HepG2 (cell line): ENCODE measurements at regions not wholly inside any gene's neighbourhood (a gene's known extent, or its start where the extent isn't known, plus 50 kb on each side); places are given as distances from the start of the nearest gene placed in this dataset.

ENCODE experiments used
- ATAC-seq: fragments of 200-7000 bp; cut with Tn5 transposase; 3 replicates; pipeline ENCODE4 v1.9.1; 2020; ENCODE audit warnings: mild to moderate bottlenecking, moderate library complexity
- BruUV-seq: library from RNA; stranded (reverse); fragments of 400-500 nt; replicated peaks from 2 replicates; lab custom pipeline; 2021; lab: Mats Ljungman, UMichigan
- CTCF ChIA-PET: fragments of 300-600 bp; formaldehyde crosslinking; extraction: SDS; loops from one replicate; lab custom pipeline; 2021; ENCODE audit warnings: low total read pairs, inconsistent platforms, low intra/inter-chr PET ratio; lab: Yijun Ruan, JAX
- POLR2A ChIA-PET: fragments of 350-600 bp; sonication (Branson Sonifier 250); formaldehyde crosslinking; loops from one replicate; lab custom pipeline; 2020; ENCODE audit warnings: antibody characterized with exemption, inconsistent platforms; lab: Yijun Ruan, JAX
- DNase-seq: peaks from one replicate; pipeline ENCODE4 v3.0.0-alpha.2; 2015; ENCODE audit warnings: low spot score
- FAIRE-seq: peaks from 3 replicates; lab custom pipeline; 2011; peaks lifted over from hg19 to GRCh38; lab: Jason Lieb, UNC
- H2AFZ ChIP-seq: one replicate; pipeline ENCODE4 v1.6.1; 2011; ENCODE audit warnings: low read length, inconsistent platforms
- H3K27ac ChIP-seq: fragments of 300-600 bp; 3 replicates; pipeline ENCODE4 v1.8.0; 2011; ENCODE audit warnings: mixed run types, mild to moderate bottlenecking, mixed read lengths, low read length, inconsistent platforms; ENCODE audit not compliant: insufficient read depth; ENCODE audit errors: extremely low read length
- H3K27me3 ChIP-seq, 2 experiments: fragments of 200-600 bp in 1 of 2; 2 replicates in 1 of 2; 3 replicates in 1 of 2; pipeline versions ENCODE4 v1.6.0 to v1.8.0; 2011; ENCODE audit warnings: low read length in 2 of 2, mild to moderate bottlenecking in 2 of 2, moderate library complexity in 2 of 2, inconsistent platforms in 1 of 2; ENCODE audit not compliant: insufficient read depth in 2 of 2, control insufficient read depth in 1 of 2
- H3K36me3 ChIP-seq, 2 experiments: fragments of 200-600 bp in 1 of 2; replicated peaks in 1 of 2; 2 replicates in 1 of 2; 3 replicates in 1 of 2; pipeline versions ENCODE4 v1.5.1 to v1.8.0; 2011; ENCODE audit warnings: low read length in 2 of 2, inconsistent platforms in 1 of 2; ENCODE audit not compliant: insufficient read depth in 2 of 2, control insufficient read depth in 1 of 2
- H3K4me1 ChIP-seq: 2 replicates; pipeline ENCODE4 v1.5.1; 2012; ENCODE audit warnings: low read length, inconsistent platforms; ENCODE audit not compliant: insufficient read depth
- H3K4me2 ChIP-seq: 2 replicates; pipeline ENCODE4 v1.6.0; 2011; ENCODE audit warnings: low read depth, low read length, inconsistent platforms
- H3K4me3 ChIP-seq, 3 experiments: fragments of 200-600 bp in 1 of 3; sonication (generic), shearing (Covaris generic) in 1 of 3; replicated peaks in 1 of 3; 2 replicates each; pipeline ENCODE4 v1.5.1; 2011 to 2016; ENCODE audit warnings: low read length in 3 of 3, inconsistent platforms in 2 of 3, low read depth in 2 of 3, mild to moderate bottlenecking in 2 of 3, control low read depth in 1 of 3, mixed read lengths in 1 of 3; ENCODE audit not compliant: insufficient read depth in 1 of 3
- H3K79me2 ChIP-seq: one replicate; pipeline ENCODE4 v1.6.1; 2011; ENCODE audit warnings: low read length, inconsistent platforms; ENCODE audit not compliant: insufficient read depth
- H3K9ac ChIP-seq: 2 replicates; pipeline ENCODE4 v1.6.0; 2011; ENCODE audit warnings: mild to moderate bottlenecking, low read depth, low read length, inconsistent platforms; ENCODE audit not compliant: insufficient read depth
- H3K9me3 ChIP-seq: 2 replicates; pipeline ENCODE4 v1.5.1; 2012; ENCODE audit warnings: mild to moderate bottlenecking, low read length
- H4K20me1 ChIP-seq: 2 replicates; pipeline ENCODE4 v1.6.0; 2011; ENCODE audit warnings: inconsistent platforms, mild to moderate bottlenecking, low read length, moderate library complexity; ENCODE audit not compliant: insufficient read depth
- CAMTA2 ChIP-seq: sonication (generic); formaldehyde crosslinking; IDR thresholded peaks from 2 replicates; pipeline ENCODE4 v1.4.0; 2020; ENCODE audit warnings: mild to moderate bottlenecking, missing genetic modification reagents, borderline replicate concordance
- CEBPG ChIP-seq: IDR thresholded peaks from 2 replicates; pipeline ENCODE4 v1.6.1; 2016
- FOXA3 ChIP-seq: IDR thresholded peaks from 2 replicates; pipeline ENCODE4 v1.6.1; 2016; ENCODE audit warnings: missing genetic modification reagents, missing compliant biosample characterization
- IRF1 ChIP-seq: sonication (generic); formaldehyde crosslinking; IDR thresholded peaks from 2 replicates; pipeline ENCODE4 v1.4.0; 2020; ENCODE audit warnings: low read depth, mild to moderate bottlenecking, missing genetic modification reagents
- MAFK ChIP-seq, 2 experiments: IDR thresholded peaks in 1 of 2; conservative IDR thresholded peaks in 1 of 2; 2 replicates each; pipeline ENCODE4 v1.6.1; 2011; ENCODE audit warnings: improper control_type of control experiment in 2 of 2, low read length in 2 of 2
- NFAT5 ChIP-seq: sonication (generic); formaldehyde crosslinking; IDR thresholded peaks from 2 replicates; pipeline ENCODE4 v1.4.0; 2020; ENCODE audit warnings: missing genetic modification reagents
- NFE2L2 ChIP-seq: fragments of 150-350 bp; IDR thresholded peaks from 2 replicates; pipeline ENCODE4 v1.6.1; 2014; ENCODE audit warnings: low read length
- PHB2 ChIP-seq: fragments of 450-650 bp; IDR thresholded peaks from 2 replicates; pipeline ENCODE4 v1.6.1; 2018; ENCODE audit not compliant: partially characterized antibody
- POGK ChIP-seq: sonication (generic); formaldehyde crosslinking; conservative IDR thresholded peaks from 2 replicates; pipeline ENCODE4 v1.8.0; 2022; ENCODE audit warnings: mild to moderate bottlenecking, moderate library complexity, missing genetic modification reagents
- TEAD3 ChIP-seq: optimal IDR thresholded peaks from 2 replicates; pipeline ENCODE3; 2016; ENCODE audit warnings: borderline replicate concordance
- ZNF570 ChIP-seq: sonication (generic); formaldehyde crosslinking; IDR thresholded peaks from 2 replicates; pipeline ENCODE4 v1.4.0; 2020; ENCODE audit warnings: mild to moderate bottlenecking, missing genetic modification reagents, borderline replicate concordance
- WGBS: methylation state at CpG from one replicate; pipeline ENCODE4 v1.1.6; 2017; ENCODE audit warnings: low lambda C conversion rate; 5-methylcytosine and 5-hydroxymethylcytosine counted together
- in situ Hi-C: cut with HindIII; loops from 2 replicates; pipeline ENCODE4 v1.10.0; 2017; ENCODE audit warnings: low pct_unique_long_range_greater_than_20kb; ENCODE audit not compliant: extremely low pct_ligation_motif_present
- intact Hi-C: fragments of 100-400 bp; cut with micrococcal nuclease; formaldehyde crosslinking; loops from one replicate; pipeline ENCODE4 v1.10.0; 2022; ENCODE audit not compliant: unreplicated experiment

- DNase-seq = no peak
- Histone ChIP-seq H4K20me1 (no peaks in the 10 kb centered on the region), H3K27me3 (no peaks in the 10 kb centered on the region), H3K36me3 (no peaks in the 10 kb centered on the region), H2AFZ (no peak overlapping the region), H3K27ac (no peak overlapping the region), H3K4me2 (no peak overlapping the region), H3K79me2 (no peaks in the 10 kb centered on the region), H3K4me1 (no peaks in the 10 kb centered on the region), H3K9ac (no peak overlapping the region), H3K4me3 (no peak overlapping the region), H3K9me3 (no peaks in the 10 kb centered on the region)
- ChIA-PET CTCF (no interaction called here), POLR2A (no interaction called here)
- in situ Hi-C loops (no loop called here), intact Hi-C loops (no loop called here)
- no peak for ATAC-seq
- 73% methylated on average over 4 of the region's 4 CpGs for WGBS
- BruUV-seq = no TSS peak
- TF ChIP-seq IRF1 (no peak), TEAD3 (CRISPR knock-in tag) (no peak), CAMTA2 (no peak)
- FAIRE-seq = no peak
Measured at GRCh38 chr12:58310368-58310767, 369.0 kb downstream of the ATP23 start.

GRCh38 chr12:58310809-58311622 is 369.6 kb downstream of the ATP23 start:
- intact Hi-C loops (no loop called here), in situ Hi-C loops (no loop called here)
- no peaks in the 10 kb centered on the region for H3K79me2 ChIP-seq
- no peak overlapping the region for H3K9ac ChIP-seq
- H3K27ac ChIP-seq = no peak overlapping the region
- no peaks in the 10 kb centered on the region for H3K36me3 ChIP-seq
- no peaks in the 10 kb centered on the region for H3K9me3 ChIP-seq
- ChIA-PET CTCF (no interaction called here), POLR2A (no interaction called here)
- no peaks in the 10 kb centered on the region for H3K4me1 ChIP-seq
- 15% methylated on average over 5 of the region's 5 CpGs for WGBS
- no peaks in the 10 kb centered on the region for H4K20me1 ChIP-seq
- ATAC-seq (no peak), FAIRE-seq (no peak), DNase-seq (peak; percentile 28)
- no TSS peak for BruUV-seq
- H2AFZ ChIP-seq = no peak overlapping the region
- no peaks in the 10 kb centered on the region for H3K27me3 ChIP-seq
- H3K4me2 ChIP-seq = no peak overlapping the region
- no peak overlapping the region for H3K4me3 ChIP-seq
- TF ChIP-seq FOXA3 (CRISPR knock-in tag) (0 out of 2 replicates have a peak, but pooled peaks have one; percentile 11), ZNF570 (CRISPR knock-in tag) (no peak), POGK (CRISPR knock-in tag) (no peak), NFE2L2 (peak; percentile 98), MAFK (conservative IDR thresholded peaks at IDR 0.05 in 1 of 2, IDR thresholded peaks at IDR 0.05 in 1 of 2; ENCODE audit: low read length in 2 of 2) (peak; percentile 94 to 95), PHB2 (no peak), NFAT5 (CRISPR knock-in tag) (no peak), CEBPG (no peak)
